Keratinocyte (primary cell): ENCODE measurements at regions not wholly inside any gene's neighbourhood (a gene's known extent, or its start where the extent isn't known, plus 50 kb on each side); places are given as distances from the start of the nearest gene placed in this dataset.

Experiments
- DNase-seq: peaks from one replicate; pipeline ENCODE4 v3.0.0-alpha.2; 2011; ENCODE audit warnings: low read depth, missing footprints, low spot score
- FAIRE-seq: peaks from 2 replicates; lab custom pipeline; 2011; peaks lifted over from hg19 to GRCh38; lab: Jason Lieb, UNC
- H2AFZ ChIP-seq: 2 replicates; pipeline ENCODE4 v1.6.0; 2012; ENCODE audit warnings: low read length, control low read depth, inconsistent platforms; ENCODE audit not compliant: control insufficient read depth
- H3K27ac ChIP-seq: 2 replicates; pipeline ENCODE4 v1.5.1; 2011; ENCODE audit warnings: low read length; ENCODE audit not compliant: control insufficient read depth, insufficient read depth
- H3K27me3 ChIP-seq: 3 replicates; pipeline ENCODE4 v1.6.0; 2011; ENCODE audit warnings: low read length; ENCODE audit not compliant: control insufficient read depth, insufficient read depth; ENCODE audit errors: extremely low read depth
- H3K36me3 ChIP-seq, 2 experiments: 2 replicates in 1 of 2; 3 replicates in 1 of 2; pipeline ENCODE4 v1.5.1; 2011; ENCODE audit warnings: low read length in 2 of 2, mild to moderate bottlenecking in 1 of 2; ENCODE audit not compliant: control insufficient read depth in 2 of 2, insufficient read depth in 2 of 2; ENCODE audit errors: extremely low read depth in 1 of 2
- H3K4me1 ChIP-seq: 3 replicates; pipeline ENCODE4 v1.5.1; 2011; ENCODE audit warnings: low read length; ENCODE audit not compliant: control insufficient read depth, insufficient read depth; ENCODE audit errors: extremely low read depth
- H3K4me2 ChIP-seq: 3 replicates; pipeline ENCODE4 v1.6.0; 2011; ENCODE audit warnings: low read depth, low read length; ENCODE audit not compliant: control insufficient read depth, insufficient read depth; ENCODE audit errors: extremely low read depth
- H3K4me3 ChIP-seq, 3 experiments: fragments of 200-600 bp in 1 of 3; sonication (generic) in 1 of 3; 2 replicates in 2 of 3; 3 replicates in 1 of 3; pipeline ENCODE4 v1.5.1; 2011 to 2016; ENCODE audit warnings: low read length in 3 of 3, mild to moderate bottlenecking in 3 of 3, control low read depth in 2 of 3, inconsistent platforms in 1 of 3, low read depth in 1 of 3, mixed read lengths in 1 of 3, mixed run types in 1 of 3, moderate library complexity in 1 of 3; ENCODE audit not compliant: control insufficient read depth in 2 of 3, insufficient read depth in 2 of 3; ENCODE audit errors: extremely low read depth in 1 of 3
- H3K79me2 ChIP-seq: 2 replicates; pipeline ENCODE4 v1.6.0; 2012; ENCODE audit warnings: low read length; ENCODE audit not compliant: control insufficient read depth, insufficient read depth
- H3K9ac ChIP-seq: 3 replicates; pipeline ENCODE4 v1.6.0; 2011; ENCODE audit warnings: low read length; ENCODE audit not compliant: control insufficient read depth, insufficient read depth; ENCODE audit errors: extremely low read depth
- H3K9me1 ChIP-seq: 3 replicates; pipeline ENCODE4 v1.6.0; 2011; ENCODE audit warnings: low read length; ENCODE audit not compliant: control insufficient read depth, insufficient read depth; ENCODE audit errors: extremely low read depth
- H3K9me3 ChIP-seq: 2 replicates; pipeline ENCODE4 v1.5.1; 2012; ENCODE audit warnings: low read depth, low read length; ENCODE audit not compliant: control insufficient read depth
- H4K20me1 ChIP-seq: 3 replicates; pipeline ENCODE4 v1.6.0; 2011; ENCODE audit warnings: low read length; ENCODE audit not compliant: control insufficient read depth, insufficient read depth; ENCODE audit errors: extremely low read depth
- EZH2 ChIP-seq: IDR thresholded peaks from one replicate; pipeline ENCODE4 v1.6.1; 2012; ENCODE audit warnings: inconsistent platforms, mild to moderate bottlenecking, low read length, moderate library complexity
- dilution Hi-C: fragments of 300-500 bp; cut with MboI; formaldehyde crosslinking; loops from one replicate; pipeline ENCODE4 v1.7.0; 2020; ENCODE audit warnings: low sequenced_read_pairs; ENCODE audit not compliant: extremely low pct_ligation_motif_present
- TF ChIP-seq, protein P1 (sequence below), 3 experiments: IDR thresholded peaks in 1 of 3; conservative IDR thresholded peaks in 1 of 3; optimal IDR thresholded peaks in 1 of 3; 2 replicates in 2 of 3; 3 replicates in 1 of 3; pipeline versions ENCODE3 to v1.5.1; 2011; ENCODE audit warnings: low read length in 3 of 3, mild to moderate bottlenecking in 3 of 3, moderate library complexity in 2 of 3, control low read depth in 1 of 3, inconsistent platforms in 1 of 3; ENCODE audit not compliant: insufficient read depth in 2 of 3; ENCODE audit errors: extremely low read depth in 1 of 3

DNA sequence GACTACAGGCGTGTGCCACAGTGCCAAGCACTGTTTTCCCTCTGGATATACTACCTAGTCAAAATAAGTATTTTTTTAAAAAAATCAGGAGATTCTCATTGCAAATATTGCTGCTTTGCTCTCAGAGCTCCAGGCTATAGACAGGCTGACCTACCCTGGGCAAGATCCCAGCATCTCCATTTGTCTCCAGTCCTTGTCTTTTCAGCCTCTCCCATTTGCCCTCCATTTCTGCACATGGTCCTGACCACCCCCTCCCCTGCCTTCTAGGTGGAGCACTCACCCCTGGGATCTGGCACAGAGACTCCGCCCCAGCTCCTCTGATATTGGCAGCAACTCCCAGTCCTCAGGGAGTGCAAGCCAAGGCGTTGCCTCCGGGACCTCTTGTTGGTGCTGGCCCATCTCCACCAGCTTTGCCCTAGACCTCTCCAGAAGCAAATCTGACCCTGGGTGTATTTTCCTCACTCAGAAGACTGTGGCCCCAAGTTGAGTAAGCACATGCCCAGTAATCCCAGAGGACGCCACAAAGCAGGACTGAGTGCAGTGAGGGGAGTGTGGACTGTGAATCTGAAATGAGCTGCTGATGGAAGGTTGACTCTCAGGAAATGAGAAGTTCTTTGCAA, 120.6 kb downstream of the MTPAP start:
- Histone ChIP-seq H3K79me2 (no peaks in the 10 kb centered on the region), H4K20me1 (no peaks in the 10 kb centered on the region), H3K27me3 (no peaks in the 10 kb centered on the region), H3K9me1 (no peaks in the 10 kb centered on the region), H3K9me3 (no peaks in the 10 kb centered on the region), H3K4me1 (peaks cover 5% of the 10 kb centered on the region), H2AFZ (no peak overlapping the region), H3K36me3 (no peaks in the 10 kb centered on the region), H3K9ac (no peak overlapping the region), H3K4me3 (no peak overlapping the region), H3K27ac (no peak overlapping the region), H3K4me2 (no peak overlapping the region)
- TF ChIP-seq, protein P1, sequence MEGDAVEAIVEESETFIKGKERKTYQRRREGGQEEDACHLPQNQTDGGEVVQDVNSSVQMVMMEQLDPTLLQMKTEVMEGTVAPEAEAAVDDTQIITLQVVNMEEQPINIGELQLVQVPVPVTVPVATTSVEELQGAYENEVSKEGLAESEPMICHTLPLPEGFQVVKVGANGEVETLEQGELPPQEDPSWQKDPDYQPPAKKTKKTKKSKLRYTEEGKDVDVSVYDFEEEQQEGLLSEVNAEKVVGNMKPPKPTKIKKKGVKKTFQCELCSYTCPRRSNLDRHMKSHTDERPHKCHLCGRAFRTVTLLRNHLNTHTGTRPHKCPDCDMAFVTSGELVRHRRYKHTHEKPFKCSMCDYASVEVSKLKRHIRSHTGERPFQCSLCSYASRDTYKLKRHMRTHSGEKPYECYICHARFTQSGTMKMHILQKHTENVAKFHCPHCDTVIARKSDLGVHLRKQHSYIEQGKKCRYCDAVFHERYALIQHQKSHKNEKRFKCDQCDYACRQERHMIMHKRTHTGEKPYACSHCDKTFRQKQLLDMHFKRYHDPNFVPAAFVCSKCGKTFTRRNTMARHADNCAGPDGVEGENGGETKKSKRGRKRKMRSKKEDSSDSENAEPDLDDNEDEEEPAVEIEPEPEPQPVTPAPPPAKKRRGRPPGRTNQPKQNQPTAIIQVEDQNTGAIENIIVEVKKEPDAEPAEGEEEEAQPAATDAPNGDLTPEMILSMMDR (optimal IDR thresholded peaks at IDR 0.05 in 1 of 3, IDR thresholded peaks at IDR 0.05 in 1 of 3, conservative IDR thresholded peaks at IDR 0.05 in 1 of 3; ENCODE audit: extremely low read depth in 1 of 3, insufficient read depth in 2 of 3, low read length in 3 of 3): no peak
- TF ChIP-seq EZH2: no peak
- dilution Hi-C loops: no loop called here
- FAIRE-seq (no peak), DNase-seq (no peak)

- H4K20me1 ChIP-seq: no peaks in the 10 kb centered on the region
- H3K9ac ChIP-seq: no peak overlapping the region
- H3K4me2 ChIP-seq: no peak overlapping the region
- FAIRE-seq: no peak
- no peaks in the 10 kb centered on the region for H3K27me3 ChIP-seq
- H3K36me3 ChIP-seq: no peaks in the 10 kb centered on the region
- H3K4me3 ChIP-seq: no peak overlapping the region
- TF ChIP-seq EZH2: no peak
- TF ChIP-seq, protein P1 (optimal IDR thresholded peaks at IDR 0.05 in 1 of 3, IDR thresholded peaks at IDR 0.05 in 1 of 3, conservative IDR thresholded peaks at IDR 0.05 in 1 of 3; ENCODE audit: extremely low read depth in 1 of 3, insufficient read depth in 2 of 3, low read length in 3 of 3): no peak
- no peak overlapping the region for H3K27ac ChIP-seq
- H3K4me1 ChIP-seq: peaks cover 5% of the 10 kb centered on the region
- H3K79me2 ChIP-seq: no peaks in the 10 kb centered on the region
- DNase-seq: no peak
- H3K9me3 ChIP-seq: no peaks in the 10 kb centered on the region
- H3K9me1 ChIP-seq: no peaks in the 10 kb centered on the region
- H2AFZ ChIP-seq: no peak overlapping the region
- dilution Hi-C loops: no loop called here
These were observed 121.6 kb downstream of the MTPAP start for GRCh38 chr10:30227481-30227880.
